Mucosa of stomach (tissue), 1 donor: ENCODE measurements at regions not wholly inside any gene's neighbourhood (a gene's known extent, or its start where the extent isn't known, plus 50 kb on each side); places are given as distances from the start of the nearest gene placed in this dataset.
"Not testable (repeated sequence)": the region's sequence is repeated elsewhere in the genome, so short reads cannot be mapped to it uniquely, and the experiment has no call there.

Experiments used
- H3K27me3 ChIP-seq: one replicate; pipeline ENCODE4 v1.7.0; 2013; ENCODE audit warnings: mild to moderate bottlenecking, low read length; ENCODE audit not compliant: control insufficient read depth, insufficient read depth
- H3K36me3 ChIP-seq: one replicate; pipeline ENCODE4 v1.7.0; 2013; ENCODE audit warnings: low read length; ENCODE audit not compliant: control insufficient read depth, insufficient read depth
- H3K4me1 ChIP-seq: one replicate; pipeline ENCODE4 v1.7.0; 2013; ENCODE audit warnings: mild to moderate bottlenecking, low read length; ENCODE audit not compliant: control insufficient read depth, insufficient read depth
- H3K4me3 ChIP-seq: one replicate; pipeline ENCODE4 v1.7.0; 2013; ENCODE audit warnings: low read length
- H3K9ac ChIP-seq: one replicate; pipeline ENCODE4 v1.7.0; 2013; ENCODE audit warnings: mild to moderate bottlenecking, low read length, moderate library complexity
- H3K9me3 ChIP-seq: one replicate; pipeline ENCODE4 v1.7.0; 2013; ENCODE audit warnings: mild to moderate bottlenecking, low read length, moderate library complexity; ENCODE audit not compliant: control insufficient read depth
- donor health status: Pancreatic carcinoma.

DNA sequence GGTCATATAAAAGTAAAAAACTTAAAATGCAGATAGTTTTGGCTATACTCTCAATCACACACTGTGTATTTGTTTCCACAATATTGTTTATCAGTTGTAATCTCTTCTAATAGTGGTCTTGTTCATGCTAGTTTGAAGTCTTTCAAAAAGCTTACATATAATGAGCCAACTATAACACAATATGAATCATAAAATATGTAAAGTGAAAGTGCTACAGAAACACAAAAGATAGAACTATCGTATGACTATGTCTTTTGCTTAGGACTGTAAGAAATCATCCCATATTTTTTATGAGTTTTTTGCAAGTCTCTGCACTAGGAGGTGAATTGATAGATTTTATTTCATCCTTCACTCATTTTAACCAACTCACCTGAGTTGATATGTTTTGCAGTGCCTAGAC lies 136.0 kb downstream of the MMUT start:
- H3K27me3 ChIP-seq = no peaks in the 10 kb centered on the region
- no peaks in the 10 kb centered on the region for H3K9me3 ChIP-seq
- H3K9ac ChIP-seq = no peak overlapping the region
- no peaks in the 10 kb centered on the region for H3K4me1 ChIP-seq
- no peaks in the 10 kb centered on the region for H3K36me3 ChIP-seq
- no peak overlapping the region for H3K4me3 ChIP-seq

DNA sequence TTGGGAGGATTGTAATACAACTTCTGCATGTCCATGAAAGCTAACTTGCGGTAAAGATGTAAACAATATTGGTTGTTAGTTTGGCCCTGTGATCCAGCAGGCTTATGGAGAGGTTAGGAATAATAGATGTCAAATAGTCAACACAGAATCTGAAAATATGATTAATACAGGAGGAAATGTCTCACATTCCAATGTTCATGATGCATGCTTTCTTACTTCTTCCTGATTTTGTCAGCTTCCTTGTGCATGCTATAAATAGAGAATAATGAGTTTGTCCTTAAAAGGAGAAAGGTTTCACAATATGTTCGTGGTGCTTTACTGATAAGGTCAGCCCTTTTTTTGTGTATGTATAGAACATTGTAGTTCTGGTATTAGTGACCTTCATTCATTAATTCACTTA lies 136.7 kb downstream of the MMUT start:
- no peaks in the 10 kb centered on the region for H3K36me3 ChIP-seq
- H3K9ac ChIP-seq = no peak overlapping the region
- no peaks in the 10 kb centered on the region for H3K27me3 ChIP-seq
- H3K9me3 ChIP-seq = no peaks in the 10 kb centered on the region
- no peaks in the 10 kb centered on the region for H3K4me1 ChIP-seq
- no peak overlapping the region for H3K4me3 ChIP-seq

DNA sequence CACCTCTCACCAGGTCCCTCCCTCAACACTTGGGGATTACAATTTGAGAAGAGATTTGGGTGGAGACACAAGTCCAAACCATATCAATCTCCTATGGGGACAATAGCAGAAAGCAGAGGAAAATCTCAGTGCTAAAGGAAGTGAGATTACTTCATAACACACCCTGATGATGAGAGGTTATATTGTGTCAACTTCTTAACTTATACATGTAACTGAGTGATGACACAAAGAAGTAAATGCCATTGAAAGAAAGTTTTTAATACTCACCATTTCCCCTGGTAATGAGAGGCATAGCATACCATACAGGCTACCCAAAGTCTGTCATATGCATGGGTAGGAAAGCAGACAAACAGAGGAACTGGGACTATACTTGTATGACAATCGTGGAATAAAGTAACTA lies 137.2 kb downstream of the MMUT start:
- H3K4me3 ChIP-seq = no peak overlapping the region
- H3K36me3 ChIP-seq = no peaks in the 10 kb centered on the region
- H3K4me1 ChIP-seq = no peaks in the 10 kb centered on the region

DNA sequence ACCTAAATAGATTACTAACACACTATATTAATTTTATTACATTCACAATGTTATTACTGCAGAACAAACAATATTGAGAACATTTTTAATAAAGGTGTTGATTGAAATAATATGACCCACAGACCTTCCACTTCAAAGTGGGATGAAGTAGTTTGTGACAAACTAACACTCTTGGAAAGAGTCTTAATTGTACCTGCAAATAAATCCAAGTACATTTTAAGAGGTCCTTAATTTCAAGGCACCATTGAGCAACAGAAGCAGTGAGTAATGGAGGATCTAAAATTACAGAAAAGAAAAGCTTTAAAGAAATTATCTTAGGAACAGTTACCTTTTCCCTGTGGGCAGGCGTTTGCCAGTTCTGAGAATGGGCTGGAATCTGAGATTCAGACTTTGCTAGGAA lies 140.2 kb downstream of the MMUT start:
- H3K4me1 ChIP-seq = no peaks in the 10 kb centered on the region
- H3K9ac ChIP-seq = no peak overlapping the region
- H3K4me3 ChIP-seq = no peak overlapping the region
- no peaks in the 10 kb centered on the region for H3K27me3 ChIP-seq
- no peaks in the 10 kb centered on the region for H3K36me3 ChIP-seq
- H3K9me3 ChIP-seq = no peaks in the 10 kb centered on the region

More for the DNA sequence above, 137.2 kb downstream of the MMUT start:
- no peak overlapping the region for H3K9ac ChIP-seq
- no peaks in the 10 kb centered on the region for H3K27me3 ChIP-seq
- H3K9me3 ChIP-seq = no peaks in the 10 kb centered on the region

DNA sequence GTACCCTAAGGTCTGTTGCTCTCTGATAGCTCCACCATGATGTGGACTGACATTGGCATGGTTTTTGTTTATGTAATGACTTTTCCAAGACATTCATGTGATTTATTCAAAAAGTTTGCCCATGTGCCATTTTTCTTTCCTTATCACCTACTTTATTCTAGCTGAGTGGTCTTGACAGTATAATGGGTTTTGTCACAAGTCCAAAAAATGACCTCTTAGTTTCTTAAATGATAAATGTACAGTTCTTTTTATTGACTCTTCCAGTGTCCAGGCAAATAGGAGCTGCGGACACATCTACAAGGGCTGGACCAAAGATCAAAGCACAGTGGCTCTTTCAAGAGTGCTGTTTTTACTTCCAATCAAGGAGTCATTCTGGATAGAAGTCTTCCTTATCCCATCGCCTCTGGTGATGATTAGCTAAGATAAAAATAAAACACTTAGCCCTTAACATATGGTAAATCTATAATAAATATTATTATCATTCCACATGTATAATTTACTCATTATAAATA lies 141.4 kb downstream of the MMUT start:
- Histone ChIP-seq H3K4me1 (no peaks in the 10 kb centered on the region), H3K4me3 (no peak overlapping the region), H3K9me3 (no peaks in the 10 kb centered on the region), H3K9ac (no peak overlapping the region), H3K36me3 (no peaks in the 10 kb centered on the region), H3K27me3 (no peaks in the 10 kb centered on the region)

DNA sequence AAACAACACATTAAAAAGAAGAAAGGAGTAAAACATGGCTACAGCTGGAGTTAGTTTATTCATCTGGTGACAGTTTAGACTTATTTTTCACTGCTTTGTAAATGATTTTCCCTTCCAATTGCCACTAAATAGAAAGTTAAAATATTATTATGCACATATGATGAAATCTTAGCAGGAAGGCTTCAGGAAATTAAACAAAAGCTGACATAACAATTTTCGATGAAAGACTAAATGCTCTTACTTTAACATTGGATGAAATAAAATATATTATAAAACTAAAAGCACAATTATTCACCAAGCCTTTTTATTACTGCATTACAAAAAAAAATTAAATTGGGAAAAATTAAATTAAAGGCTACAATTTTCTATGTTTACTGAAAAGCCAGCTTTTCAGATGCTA lies 158.0 kb downstream of the MMUT start:
- no peaks in the 10 kb centered on the region for H3K36me3 ChIP-seq
- H3K4me1 ChIP-seq = no peaks in the 10 kb centered on the region
- no peaks in the 10 kb centered on the region for H3K9me3 ChIP-seq
- H3K27me3 ChIP-seq = no peaks in the 10 kb centered on the region
- H3K9ac ChIP-seq = no peak overlapping the region
- H3K4me3 ChIP-seq = no peak overlapping the region

DNA sequence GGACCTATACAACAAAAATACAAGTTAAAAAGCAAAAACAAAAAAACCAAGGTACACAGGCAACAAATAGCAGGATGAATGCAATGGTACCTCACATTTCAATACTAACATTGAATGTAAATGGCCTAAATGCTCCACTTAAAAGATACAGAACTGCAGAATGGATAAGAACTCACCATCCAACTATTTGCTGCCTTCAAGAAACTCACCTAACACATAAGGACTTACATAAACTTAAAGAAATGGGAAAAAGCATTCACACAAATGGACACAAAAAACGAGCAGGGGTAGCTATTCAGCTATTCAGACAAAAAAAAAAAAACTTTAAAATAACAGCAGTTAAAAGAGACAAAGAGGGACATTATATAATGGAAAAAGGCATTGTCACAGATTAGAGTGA lies 158.7 kb downstream of the MMUT start:
- H3K9me3 ChIP-seq, H3K9ac ChIP-seq, H3K4me3 ChIP-seq, H3K27me3 ChIP-seq, H3K36me3 ChIP-seq, H3K4me1 ChIP-seq: not testable (repeated sequence)

DNA sequence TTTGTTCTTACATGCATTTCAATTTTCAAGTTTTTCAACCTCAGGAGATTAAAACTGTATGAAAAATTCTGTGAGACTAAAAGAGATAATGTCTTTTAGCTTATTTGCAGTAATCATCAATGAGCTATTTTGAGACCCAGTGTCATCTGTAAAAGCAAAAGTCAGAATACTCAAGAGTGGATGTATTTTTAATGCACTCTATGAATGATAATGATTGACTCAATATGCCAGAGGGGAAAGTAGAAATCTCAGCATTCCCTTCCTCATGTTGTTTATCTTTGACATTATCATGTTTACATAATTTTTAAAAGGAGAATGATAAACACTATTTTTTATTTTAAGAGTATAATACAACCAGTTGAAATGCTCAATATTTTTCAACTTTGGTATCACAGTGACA lies 162.1 kb downstream of the MMUT start:
- Histone ChIP-seq H3K36me3 (no peaks in the 10 kb centered on the region), H3K4me1 (no peaks in the 10 kb centered on the region), H3K4me3 (no peak overlapping the region), H3K27me3 (no peaks in the 10 kb centered on the region), H3K9ac (no peak overlapping the region), H3K9me3 (no peaks in the 10 kb centered on the region)

DNA sequence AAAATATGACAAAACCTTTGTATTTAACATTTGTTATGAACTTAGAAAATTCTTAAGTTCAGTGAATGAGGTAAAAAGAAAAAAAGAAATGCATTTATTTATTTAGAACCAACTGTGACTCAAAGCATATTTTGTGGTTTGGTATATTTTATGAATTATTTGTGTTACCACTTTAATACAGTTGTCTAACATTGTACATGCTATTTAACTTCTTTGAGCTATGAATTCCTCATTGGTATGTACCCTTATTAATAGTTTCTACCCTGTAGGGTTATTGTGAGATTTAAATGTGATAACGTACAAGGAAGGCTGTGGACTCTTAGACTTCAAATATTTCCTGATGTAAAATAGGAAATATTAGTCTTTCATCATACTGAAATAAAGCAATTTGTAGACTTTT lies 162.6 kb downstream of the MMUT start:
- Histone ChIP-seq H3K36me3 (no peaks in the 10 kb centered on the region), H3K4me3 (no peak overlapping the region), H3K27me3 (no peaks in the 10 kb centered on the region), H3K9ac (no peak overlapping the region), H3K9me3 (no peaks in the 10 kb centered on the region), H3K4me1 (no peaks in the 10 kb centered on the region)

DNA sequence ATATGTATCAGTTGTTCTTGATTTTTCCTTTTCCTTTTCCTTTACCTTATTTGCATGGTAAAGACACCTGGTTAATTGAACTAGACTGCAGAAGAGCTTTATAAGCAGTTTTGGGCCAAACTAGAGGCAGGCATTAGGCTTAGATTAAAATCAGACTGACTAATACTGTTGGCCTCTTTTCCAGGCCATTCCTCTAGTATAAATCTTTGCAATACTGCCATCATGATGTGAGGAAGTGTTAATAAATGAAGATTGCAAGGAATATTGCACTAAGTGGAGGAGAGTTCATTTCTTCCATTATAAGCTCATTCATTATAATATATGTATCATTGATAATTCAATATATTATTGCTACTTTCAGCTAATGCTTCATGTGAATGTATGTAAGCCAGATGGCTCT lies 163.8 kb downstream of the MMUT start:
- Histone ChIP-seq H3K27me3 (no peaks in the 10 kb centered on the region), H3K9ac (no peak overlapping the region), H3K4me1 (no peaks in the 10 kb centered on the region), H3K36me3 (no peaks in the 10 kb centered on the region), H3K9me3 (no peaks in the 10 kb centered on the region), H3K4me3 (no peak overlapping the region)

DNA sequence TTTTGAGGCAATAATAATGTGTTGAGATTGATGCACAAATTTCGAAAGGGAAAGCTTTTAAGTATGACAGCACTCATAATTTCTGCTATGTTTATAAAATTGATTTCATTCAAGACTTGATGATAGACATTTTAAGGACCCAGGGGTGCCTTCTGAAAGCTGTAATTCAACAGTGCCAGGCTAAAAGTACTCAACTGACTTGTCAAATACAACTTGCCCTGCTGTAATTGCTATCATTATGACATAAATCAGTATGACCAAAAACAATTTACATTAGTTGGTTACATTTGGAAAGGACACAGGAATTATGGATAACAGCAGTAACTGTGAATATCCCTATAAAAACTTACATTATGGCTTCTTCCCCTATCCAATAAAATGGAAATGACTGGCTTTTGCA lies 178.9 kb downstream of the MMUT start:
- Histone ChIP-seq H3K9me3 (no peaks in the 10 kb centered on the region), H3K4me1 (no peaks in the 10 kb centered on the region), H3K4me3 (no peak overlapping the region), H3K9ac (no peak overlapping the region), H3K36me3 (no peaks in the 10 kb centered on the region), H3K27me3 (no peaks in the 10 kb centered on the region)

DNA sequence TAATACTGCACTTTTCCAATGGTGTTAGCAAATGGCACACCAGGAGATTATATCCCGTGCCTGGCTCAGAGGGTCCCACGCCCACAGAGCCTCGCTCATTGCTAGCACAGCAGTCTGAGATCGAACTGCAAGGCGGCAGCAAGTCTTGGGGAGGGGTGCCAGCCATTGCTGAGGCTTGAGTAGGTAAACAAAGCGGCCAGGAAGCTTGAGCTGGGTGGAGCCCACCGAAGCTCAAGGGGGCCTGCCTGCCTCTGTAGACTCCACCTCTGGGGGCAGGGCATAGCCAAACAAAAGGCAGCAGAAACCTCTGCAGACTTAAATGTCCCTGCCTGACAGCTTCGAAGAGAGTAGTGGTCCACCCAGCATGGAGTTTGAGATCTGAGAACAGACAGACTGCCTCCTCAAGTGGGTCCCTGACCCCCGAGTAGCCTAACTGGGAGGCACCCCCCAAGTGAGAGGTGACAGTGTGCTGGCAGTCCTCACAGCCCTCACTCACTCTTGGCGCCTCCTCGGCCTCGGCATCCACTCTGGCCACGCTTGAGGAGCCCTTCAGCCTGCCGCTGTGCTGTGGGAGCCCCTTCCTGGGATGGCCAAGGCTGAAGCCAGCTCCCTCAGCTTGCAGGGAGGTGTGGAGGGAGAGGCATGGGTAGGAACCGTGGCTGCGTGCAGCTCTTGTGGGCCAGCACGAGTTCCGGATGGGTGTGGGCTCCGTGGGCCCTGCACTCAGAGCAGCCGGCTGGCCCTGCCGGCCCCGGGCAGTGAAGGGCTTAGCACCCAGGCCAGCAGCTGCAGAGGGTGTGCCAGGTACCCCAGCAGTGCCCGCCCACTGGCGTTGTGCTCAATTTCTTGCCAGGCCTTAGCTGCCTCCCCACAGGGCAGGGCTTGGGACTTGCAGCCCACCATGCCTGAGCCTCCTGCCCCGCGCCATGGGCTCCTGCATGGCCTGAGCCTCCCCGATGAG lies 188.0 kb downstream of the MMUT start:
- not testable (repeated sequence) for H3K4me1 ChIP-seq, H3K9me3 ChIP-seq, H3K9ac ChIP-seq

More for the DNA sequence above, 188.0 kb downstream of the MMUT start:
- H3K27me3 ChIP-seq, H3K4me3 ChIP-seq, H3K36me3 ChIP-seq: not testable (repeated sequence)
